HepG2 (cell line): ENCODE measurements at regions not wholly inside any gene's neighbourhood (a gene's known extent, or its start where the extent isn't known, plus 50 kb on each side); places are given as distances from the start of the nearest gene placed in this dataset.

Experiments
- AHR ChIP-seq: IDR thresholded peaks from 2 replicates; pipeline ENCODE4 v1.6.1; 2018; ENCODE audit warnings: missing genetic modification reagents, missing compliant biosample characterization
- ARNT ChIP-seq: fragments of 450-650 bp; IDR thresholded peaks from 2 replicates; pipeline ENCODE4 v1.6.1; 2017
- ATF7 ChIP-seq, 2 experiments: fragments of 450-650 bp in 1 of 2; sonication (generic) in 1 of 2; formaldehyde crosslinking in 1 of 2; IDR thresholded peaks; 2 replicates each; pipeline versions ENCODE4 v1.4.0 to v1.6.1; 2016 to 2020; ENCODE audit warnings: antibody characterized with exemption in 1 of 2, mild to moderate bottlenecking in 1 of 2, missing genetic modification reagents in 1 of 2
- EP300 ChIP-seq, 3 experiments: sonication (generic) in 1 of 3; formaldehyde crosslinking in 1 of 3; IDR thresholded peaks; 2 replicates each; pipeline versions ENCODE4 v1.5.1 to v1.6.1; 2011 to 2020; ENCODE audit warnings: low read depth in 2 of 3, low read length in 2 of 3, borderline replicate concordance in 1 of 3, improper control_type of control experiment in 1 of 3, mild to moderate bottlenecking in 1 of 3, missing genetic modification reagents in 1 of 3, moderate library complexity in 1 of 3
- HNRNPUL1 ChIP-seq: fragments of 200-400 bp; formaldehyde crosslinking; IDR thresholded peaks from 2 replicates; pipeline ENCODE4 v1.6.1; 2017; ENCODE audit warnings: low read depth, mild to moderate bottlenecking, low read length, moderate library complexity
- JUN ChIP-seq: sonication (generic); formaldehyde crosslinking; IDR thresholded peaks from 2 replicates; pipeline ENCODE4 v1.4.0; 2020; ENCODE audit warnings: mild to moderate bottlenecking, missing genetic modification reagents
- MIER2 ChIP-seq: IDR thresholded peaks from 2 replicates; pipeline ENCODE4 v1.6.1; 2016; ENCODE audit warnings: missing biosample characterization, missing genetic modification reagents
- MYC ChIP-seq: sonication (generic); formaldehyde crosslinking; IDR thresholded peaks from 2 replicates; pipeline ENCODE4 v1.9.0; 2021; ENCODE audit warnings: missing genetic modification reagents, borderline replicate concordance
- MYPOP ChIP-seq: sonication (generic); formaldehyde crosslinking; IDR thresholded peaks from 2 replicates; pipeline ENCODE4 v1.8.1; 2023; ENCODE audit warnings: mild to moderate bottlenecking, moderate library complexity, missing genetic modification reagents
- NKX3-1 ChIP-seq: sonication (generic); formaldehyde crosslinking; IDR thresholded peaks from 2 replicates; pipeline ENCODE4 v1.5.0; 2020; ENCODE audit warnings: missing genetic modification reagents
- POLR2AphosphoS5 ChIP-seq: IDR thresholded peaks from 2 replicates; pipeline ENCODE4 v1.6.1; 2012; ENCODE audit warnings: low read depth, low read length
- RNF2 ChIP-seq: fragments of 450-650 bp; conservative IDR thresholded peaks from 2 replicates; pipeline ENCODE4 v1.6.1; 2016; ENCODE audit warnings: low read depth
- TCF12 ChIP-seq, 2 experiments: fragments of 450-650 bp in 1 of 2; sonication (generic) in 1 of 2; formaldehyde crosslinking in 1 of 2; IDR thresholded peaks; 2 replicates each; pipeline versions ENCODE4 v1.6.1 to v1.8.0; 2017 to 2022; ENCODE audit warnings: antibody characterized with exemption in 1 of 2, mild to moderate bottlenecking in 1 of 2, missing genetic modification reagents in 1 of 2, moderate library complexity in 1 of 2
- ZNF101 ChIP-seq: sonication (generic); formaldehyde crosslinking; IDR thresholded peaks from 2 replicates; pipeline ENCODE4 v1.4.0; 2020; ENCODE audit warnings: mild to moderate bottlenecking, low read depth, missing genetic modification reagents, borderline replicate concordance
- ZNF263 ChIP-seq: sonication (generic); formaldehyde crosslinking; IDR thresholded peaks from 2 replicates; pipeline ENCODE4 v1.4.0; 2020; ENCODE audit warnings: missing genetic modification reagents
- ZNF274 ChIP-seq: sonication (generic); formaldehyde crosslinking; IDR thresholded peaks from 2 replicates; pipeline ENCODE4 v1.5.1; 2020; ENCODE audit warnings: mild to moderate bottlenecking, missing genetic modification reagents
- ZNF580 ChIP-seq: IDR thresholded peaks from 2 replicates; pipeline ENCODE4 v1.6.1; 2016; ENCODE audit warnings: low read depth, borderline replicate concordance
- ZNF788 ChIP-seq: sonication (generic); formaldehyde crosslinking; IDR thresholded peaks from 2 replicates; pipeline ENCODE4 v1.5.0; 2020; ENCODE audit warnings: mild to moderate bottlenecking, missing genetic modification reagents, borderline replicate concordance
- ZSCAN21 ChIP-seq: sonication (generic); formaldehyde crosslinking; IDR thresholded peaks from 2 replicates; pipeline ENCODE4 v1.8.0; 2022; ENCODE audit warnings: mild to moderate bottlenecking, missing genetic modification reagents, moderate library complexity, borderline replicate concordance
- TF ChIP-seq, protein P1 (sequence below): fragments of 450-650 bp; IDR thresholded peaks from 2 replicates; pipeline ENCODE4 v1.6.1; 2017
- TF ChIP-seq, protein P2 (sequence below): sonication (generic); formaldehyde crosslinking; IDR thresholded peaks from 2 replicates; pipeline ENCODE4 v1.5.0; 2020; ENCODE audit warnings: mild to moderate bottlenecking, missing genetic modification reagents, borderline replicate concordance
- TF ChIP-seq, protein P3 (sequence below): sonication (generic); formaldehyde crosslinking; IDR thresholded peaks from 2 replicates; pipeline ENCODE4 v1.9.0; 2022; ENCODE audit warnings: low read depth, missing genetic modification reagents

DNA sequence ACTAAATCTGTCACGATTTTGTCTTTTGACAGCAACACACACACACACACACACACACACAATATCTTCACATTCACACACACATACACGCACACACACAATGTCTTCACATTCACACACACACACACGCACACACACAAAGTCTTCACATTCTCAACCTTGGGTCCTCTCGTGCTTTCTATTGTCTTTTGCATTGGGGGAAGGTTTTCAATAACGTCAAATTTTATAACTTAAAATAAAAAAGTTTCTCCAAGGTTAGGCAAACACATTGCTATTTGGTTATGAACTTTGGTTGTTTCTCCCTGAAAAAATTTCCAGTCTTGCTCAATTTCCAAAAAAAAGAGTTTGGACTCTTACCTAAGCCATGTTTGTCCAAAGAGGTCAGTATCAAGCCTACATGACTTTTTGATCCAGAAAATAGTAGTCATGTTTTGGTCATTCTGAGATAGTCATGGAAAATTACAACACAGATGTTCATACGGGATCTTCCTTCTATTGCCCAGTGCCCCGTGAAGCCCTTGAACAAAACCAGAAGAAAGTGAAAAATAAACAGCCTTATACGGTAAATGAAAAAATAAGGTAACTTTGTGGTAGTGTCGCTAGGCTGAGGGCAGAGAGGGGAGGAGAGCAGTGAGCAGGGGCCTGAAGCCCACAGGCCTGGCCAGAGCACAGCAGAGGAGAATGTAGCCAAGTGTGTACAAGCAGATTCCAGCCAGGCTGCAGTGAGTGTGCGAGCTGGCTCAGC lies 542.8 kb upstream of the ID2 start (continued):
- TF ChIP-seq ZSCAN21 (0 out of 2 replicates have a peak, but pooled peaks have one; percentile 50), POLR2AphosphoS5 (peak; percentile 74), ATF7 (IDR thresholded peaks at IDR 0.05) (peak; percentile 47), ATF7 (CRISPR knock-in tag; IDR thresholded peaks at IDR 0.05) (peak; percentile 44; the same call in 1 of the 2 replicates), MYPOP (CRISPR knock-in tag) (peak; percentile 49; the same call in 1 of the 2 replicates), AHR (CRISPR knock-in tag) (peak; percentile 58; the same call in 1 of the 2 replicates), MYC (CRISPR knock-in tag) (peak; percentile 29; the same call in 1 of the 2 replicates), TCF12 (IDR thresholded peaks at IDR 0.05) (no peak), TCF12 (CRISPR knock-in tag; IDR thresholded peaks at IDR 0.05) (peak; percentile 95), HNRNPUL1 (no peak), RNF2 (peak; percentile 47; the same call in 1 of the 2 replicates), NKX3-1 (CRISPR knock-in tag) (no peak; the same call in 1 of the 2 replicates), ZNF788 (CRISPR knock-in tag) (peak; percentile 83; the same call in 1 of the 2 replicates), ZNF274 (CRISPR knock-in tag) (peak; percentile 46; the same call in 1 of the 2 replicates), ZNF263 (CRISPR knock-in tag) (no peak), JUN (CRISPR knock-in tag) (peak; percentile 36; the same call in 1 of the 2 replicates), ZNF101 (CRISPR knock-in tag) (no peak), ARNT (no peak), ZNF580 (peak; percentile 64; the same call in 1 of the 2 replicates), MIER2 (CRISPR knock-in tag) (peak; percentile 86), EP300 (IDR thresholded peaks at IDR 0.05; ENCODE audit: low read depth in 2 of 2, low read length in 2 of 2) (peak; percentile 94 to 99), EP300 (CRISPR knock-in tag; IDR thresholded peaks at IDR 0.05; ENCODE audit: borderline replicate concordance) (peak; percentile 85; the same call in 1 of the 2 replicates)
- TF ChIP-seq, protein P1, sequence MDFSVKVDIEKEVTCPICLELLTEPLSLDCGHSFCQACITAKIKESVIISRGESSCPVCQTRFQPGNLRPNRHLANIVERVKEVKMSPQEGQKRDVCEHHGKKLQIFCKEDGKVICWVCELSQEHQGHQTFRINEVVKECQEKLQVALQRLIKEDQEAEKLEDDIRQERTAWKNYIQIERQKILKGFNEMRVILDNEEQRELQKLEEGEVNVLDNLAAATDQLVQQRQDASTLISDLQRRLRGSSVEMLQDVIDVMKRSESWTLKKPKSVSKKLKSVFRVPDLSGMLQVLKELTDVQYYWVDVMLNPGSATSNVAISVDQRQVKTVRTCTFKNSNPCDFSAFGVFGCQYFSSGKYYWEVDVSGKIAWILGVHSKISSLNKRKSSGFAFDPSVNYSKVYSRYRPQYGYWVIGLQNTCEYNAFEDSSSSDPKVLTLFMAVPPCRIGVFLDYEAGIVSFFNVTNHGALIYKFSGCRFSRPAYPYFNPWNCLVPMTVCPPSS = no peak
- TF ChIP-seq, protein P2, sequence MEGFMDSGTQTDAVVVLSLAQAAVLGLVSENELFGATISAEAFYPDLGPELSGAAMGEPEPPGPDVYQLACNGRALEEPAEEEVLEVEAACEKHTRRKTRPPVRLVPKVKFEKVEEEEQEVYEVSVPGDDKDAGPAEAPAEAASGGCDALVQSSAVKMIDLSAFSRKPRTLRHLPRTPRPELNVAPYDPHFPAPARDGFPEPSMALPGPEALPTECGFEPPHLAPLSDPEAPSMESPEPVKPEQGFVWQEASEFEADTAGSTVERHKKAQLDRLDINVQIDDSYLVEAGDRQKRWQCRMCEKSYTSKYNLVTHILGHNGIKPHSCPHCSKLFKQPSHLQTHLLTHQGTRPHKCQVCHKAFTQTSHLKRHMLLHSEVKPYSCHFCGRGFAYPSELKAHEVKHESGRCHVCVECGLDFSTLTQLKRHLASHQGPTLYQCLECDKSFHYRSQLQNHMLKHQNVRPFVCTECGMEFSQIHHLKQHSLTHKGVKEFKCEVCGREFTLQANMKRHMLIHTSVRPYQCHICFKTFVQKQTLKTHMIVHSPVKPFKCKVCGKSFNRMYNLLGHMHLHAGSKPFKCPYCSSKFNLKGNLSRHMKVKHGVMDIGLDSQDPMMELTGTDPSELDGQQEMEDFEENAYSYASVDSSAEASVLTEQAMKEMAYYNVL = peak; percentile 90
- TF ChIP-seq, protein P3, sequence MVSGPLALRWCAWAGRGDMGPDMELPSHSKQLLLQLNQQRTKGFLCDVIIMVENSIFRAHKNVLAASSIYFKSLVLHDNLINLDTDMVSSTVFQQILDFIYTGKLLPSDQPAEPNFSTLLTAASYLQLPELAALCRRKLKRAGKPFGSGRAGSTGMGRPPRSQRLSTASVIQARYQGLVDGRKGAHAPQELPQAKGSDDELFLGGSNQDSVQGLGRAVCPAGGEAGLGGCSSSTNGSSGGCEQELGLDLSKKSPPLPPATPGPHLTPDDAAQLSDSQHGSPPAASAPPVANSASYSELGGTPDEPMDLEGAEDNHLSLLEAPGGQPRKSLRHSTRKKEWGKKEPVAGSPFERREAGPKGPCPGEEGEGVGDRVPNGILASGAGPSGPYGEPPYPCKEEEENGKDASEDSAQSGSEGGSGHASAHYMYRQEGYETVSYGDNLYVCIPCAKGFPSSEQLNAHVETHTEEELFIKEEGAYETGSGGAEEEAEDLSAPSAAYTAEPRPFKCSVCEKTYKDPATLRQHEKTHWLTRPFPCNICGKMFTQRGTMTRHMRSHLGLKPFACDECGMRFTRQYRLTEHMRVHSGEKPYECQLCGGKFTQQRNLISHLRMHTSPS (CRISPR knock-in tag) = no peak
